Heart left ventricle (tissue), 13 donors: ENCODE measurements at regions not wholly inside any gene's neighbourhood (a gene's known extent, or its start where the extent isn't known, plus 50 kb on each side); places are given as distances from the start of the nearest gene placed in this dataset.

Experiments
- POLR2A ChIP-seq, 2 donors: fragments of 450-650 bp; IDR thresholded peaks; one replicate each; pipeline ENCODE4 v1.6.1; 2017; ENCODE audit warnings: antibody characterized with exemption in 2 of 2, mild to moderate bottlenecking in 2 of 2, moderate library complexity in 2 of 2
- TF ChIP-seq, protein P1 (sequence below), 12 donors: fragments of 200-600 bp; sonication (generic) in 4 of 12; IDR thresholded peaks; one replicate each; pipeline versions ENCODE4 v1.5.0 to v1.8.0; 2018 to 2022; ENCODE audit warnings: antibody characterized with exemption in 12 of 12, mild to moderate bottlenecking in 5 of 12
- donor health status: ischemic (EF 13 %, LVEDD 7.1; RV severe dilation, severe dysfunction).
- donor health status: DM: no; HTN: yes; CAD: no.
- donor health status: DM: no; HTN: no; CAD: no.
- donor health status: ischemic (EF 25% LVEDD 6.9; RV normal size, moderate dysfunction).
- donor health status: ischemic (EF 25% LVEDD 5.7; RV mildly dilated, moderate dysfunction).
- donor health status: ischemic (EF 35%, LVEDD 5.7; RV mildly dilated, moderate dysfunction).
- donor health status: nonischemic (EF 11% LVEDD 7.7; RV severe dilation, severe dysfunction).
- donor health status: DM: yes; HTN: yes; CAD: no.
- donor health status: PGD.
- donor health status: ischemic (EF 29% LVEDD 5.4; RV normal size, mild dysfunction).
- donor health status: nonischemic (EF 23%, LVEDD 6.1; RV moderate dilation, normal function).

DNA sequence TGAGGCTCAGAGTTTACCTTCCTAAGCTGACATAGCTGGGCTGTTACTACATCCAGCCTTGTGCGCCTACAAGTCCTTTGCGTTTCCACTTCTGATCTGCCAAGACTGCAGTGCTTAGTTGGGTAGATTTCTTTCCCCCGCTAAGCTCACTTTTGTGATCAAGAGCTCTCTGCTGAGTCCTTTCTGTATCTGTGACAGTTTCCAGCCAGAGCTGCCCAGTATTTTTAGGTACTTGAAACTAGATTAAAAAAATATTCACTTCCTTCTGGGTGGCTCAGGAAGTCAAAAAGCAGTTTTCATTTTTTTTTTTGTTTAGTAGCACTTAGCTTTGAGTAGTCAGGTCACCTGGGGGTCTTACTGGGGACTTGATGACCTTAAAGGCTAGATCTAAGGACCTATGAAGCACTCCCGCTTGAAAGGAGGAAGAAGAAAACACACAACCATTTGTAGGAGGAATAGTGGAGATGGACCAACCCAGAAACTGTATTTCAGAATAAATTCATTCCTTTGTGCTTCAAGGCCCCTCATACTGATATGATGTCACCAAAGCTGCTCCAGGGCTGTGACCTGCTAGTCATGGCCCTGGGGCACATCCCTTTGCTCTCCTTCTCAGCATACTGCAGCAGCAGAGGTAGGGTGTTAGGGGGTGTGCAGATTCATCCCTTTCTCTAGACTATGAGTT lies 75.6 kb upstream of the HNF1B start:
- TF ChIP-seq, protein P1, sequence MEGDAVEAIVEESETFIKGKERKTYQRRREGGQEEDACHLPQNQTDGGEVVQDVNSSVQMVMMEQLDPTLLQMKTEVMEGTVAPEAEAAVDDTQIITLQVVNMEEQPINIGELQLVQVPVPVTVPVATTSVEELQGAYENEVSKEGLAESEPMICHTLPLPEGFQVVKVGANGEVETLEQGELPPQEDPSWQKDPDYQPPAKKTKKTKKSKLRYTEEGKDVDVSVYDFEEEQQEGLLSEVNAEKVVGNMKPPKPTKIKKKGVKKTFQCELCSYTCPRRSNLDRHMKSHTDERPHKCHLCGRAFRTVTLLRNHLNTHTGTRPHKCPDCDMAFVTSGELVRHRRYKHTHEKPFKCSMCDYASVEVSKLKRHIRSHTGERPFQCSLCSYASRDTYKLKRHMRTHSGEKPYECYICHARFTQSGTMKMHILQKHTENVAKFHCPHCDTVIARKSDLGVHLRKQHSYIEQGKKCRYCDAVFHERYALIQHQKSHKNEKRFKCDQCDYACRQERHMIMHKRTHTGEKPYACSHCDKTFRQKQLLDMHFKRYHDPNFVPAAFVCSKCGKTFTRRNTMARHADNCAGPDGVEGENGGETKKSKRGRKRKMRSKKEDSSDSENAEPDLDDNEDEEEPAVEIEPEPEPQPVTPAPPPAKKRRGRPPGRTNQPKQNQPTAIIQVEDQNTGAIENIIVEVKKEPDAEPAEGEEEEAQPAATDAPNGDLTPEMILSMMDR (IDR thresholded peaks at IDR 0.05) = no peak
- no peak for TF ChIP-seq POLR2A (IDR thresholded peaks at IDR 0.05)
